ENCODE measurements at regions not wholly inside any gene's neighbourhood (a gene's known extent, or its start where the extent isn't known, plus 50 kb on each side); places are given as distances from the start of the nearest gene placed in this dataset.
"Not testable (repeated sequence)": the region's sequence is repeated elsewhere in the genome, so short reads cannot be mapped to it uniquely, and the experiment has no call there.

- no peak for DNase-seq
Measured at GRCh38 chr15:96586901-96587300, 256.4 kb downstream of the NR2F2 start.

- DNase-seq: no peak
Measured at GRCh38 chr15:96589864-96590263, 259.4 kb downstream of the NR2F2 start.

- no peak for DNase-seq
Measured at GRCh38 chr15:96593735-96594134, 263.2 kb downstream of the NR2F2 start.

- no peak for DNase-seq
Measured at GRCh38 chr15:96595951-96596350, 265.5 kb downstream of the NR2F2 start.

- DNase-seq: no peak
Measured at GRCh38 chr15:96598514-96598913, 268.0 kb downstream of the NR2F2 start.

- no peak for DNase-seq
Measured at GRCh38 chr15:96599268-96599667, 268.8 kb downstream of the NR2F2 start.

- DNase-seq: no peak
Measured at GRCh38 chr15:96600350-96600749, 269.9 kb downstream of the NR2F2 start.

GRCh38 chr15:96606617-96607016 is 276.1 kb downstream of the NR2F2 start:
- DNase-seq: no peak

GRCh38 chr15:96610757-96611156 is 280.3 kb downstream of the NR2F2 start:
- no peak for DNase-seq

GRCh38 chr15:96612917-96613316 is 282.4 kb downstream of the NR2F2 start:
- DNase-seq: no peak

- no peak for DNase-seq
Measured at GRCh38 chr15:96619174-96619573, 288.7 kb downstream of the NR2F2 start.

GRCh38 chr15:96622714-96623113 is 292.2 kb downstream of the NR2F2 start:
- DNase-seq: no peak

- no peak for DNase-seq
Measured at GRCh38 chr15:96625256-96625655, 294.8 kb downstream of the NR2F2 start.

GRCh38 chr15:96627031-96627568 is 296.6 kb downstream of the NR2F2 start:
- DNase-seq: no peak

- no peak for DNase-seq
Measured at GRCh38 chr15:96629511-96629910, 299.0 kb downstream of the NR2F2 start.

GRCh38 chr15:96638793-96639192 is 308.3 kb downstream of the NR2F2 start:
- no peak for DNase-seq

GRCh38 chr15:96645796-96646195 is 315.3 kb downstream of the NR2F2 start:
- no peak for DNase-seq

- DNase-seq: no peak
Measured at GRCh38 chr15:96648866-96649265, 318.4 kb downstream of the NR2F2 start.

- no peak for DNase-seq
Measured at GRCh38 chr15:96657096-96657495, 326.6 kb downstream of the NR2F2 start.

- not testable (repeated sequence) for DNase-seq
Measured at GRCh38 chr15:96666979-96667378, 336.5 kb downstream of the NR2F2 start.

GRCh38 chr15:96670389-96670788 is 339.9 kb downstream of the NR2F2 start:
- no peak for DNase-seq

GRCh38 chr15:96672629-96673028 is 342.1 kb downstream of the NR2F2 start:
- no peak for DNase-seq

- DNase-seq: no peak
Measured at GRCh38 chr15:96678386-96678785, 347.9 kb downstream of the NR2F2 start.

- DNase-seq: no peak
Measured at GRCh38 chr15:96687388-96688107, 357.0 kb downstream of the NR2F2 start.

GRCh38 chr15:96690733-96691132 is 360.2 kb downstream of the NR2F2 start:
- no peak for DNase-seq

Data from activated CD4-positive, alpha-beta T cell treated with anti-CD3 and anti-CD28 coated beads for 48 hours (primary cell).